HG03196 (cell line): ENCODE measurements at regions not wholly inside any gene's neighbourhood (a gene's known extent, or its start where the extent isn't known, plus 50 kb on each side); places are given as distances from the start of the nearest gene placed in this dataset.
"Not testable (repeated sequence)": the region's sequence is repeated elsewhere in the genome, so short reads cannot be mapped to it uniquely, and the experiment has no call there.

ENCODE experiments used
- ATAC-seq: cut with Tn5 transposase; IDR thresholded peaks from one replicate; pipeline ENCODE4 v1.9.1; 2021; ENCODE audit not compliant: unreplicated experiment

GRCh38 chr16:60200161-60200560 is 1466.0 kb upstream of the GOT2 start:
- ATAC-seq = no peak

- no peak for ATAC-seq
Measured at GRCh38 chr16:60199150-60199549, 1465.0 kb upstream of the GOT2 start.

- ATAC-seq = no peak
Measured at GRCh38 chr16:60181536-60181935, 1447.4 kb upstream of the GOT2 start.

- ATAC-seq = no peak
Measured at GRCh38 chr16:60180609-60181008, 1446.5 kb upstream of the GOT2 start.

GRCh38 chr16:60170196-60170595 is 1436.1 kb upstream of the GOT2 start:
- ATAC-seq = no peak

GRCh38 chr16:60166111-60166510 is 1432.0 kb upstream of the GOT2 start:
- no peak for ATAC-seq

- ATAC-seq = no peak
Measured at GRCh38 chr16:60151987-60152386, 1417.9 kb upstream of the GOT2 start.

GRCh38 chr16:60150907-60151306 is 1416.8 kb upstream of the GOT2 start:
- ATAC-seq = no peak

GRCh38 chr16:60143348-60143705 is 1409.2 kb upstream of the GOT2 start:
- ATAC-seq = no peak

- ATAC-seq = no peak
Measured at GRCh38 chr16:60142619-60143347, 1408.7 kb upstream of the GOT2 start.

GRCh38 chr16:60137891-60138290 is 1403.8 kb upstream of the GOT2 start:
- ATAC-seq = no peak

GRCh38 chr16:60127196-60127595 is 1393.1 kb upstream of the GOT2 start:
- ATAC-seq = no peak

- ATAC-seq = not testable (repeated sequence)
Measured at GRCh38 chr16:60126115-60126514, 1392.0 kb upstream of the GOT2 start.

- ATAC-seq = no peak
Measured at GRCh38 chr16:60123392-60124023, 1389.4 kb upstream of the GOT2 start.

GRCh38 chr16:60120586-60120985 is 1386.5 kb upstream of the GOT2 start:
- ATAC-seq = no peak

- ATAC-seq = no peak
Measured at GRCh38 chr16:60110531-60110930, 1376.4 kb upstream of the GOT2 start.

GRCh38 chr16:60107871-60108270 is 1373.8 kb upstream of the GOT2 start:
- no peak for ATAC-seq

- ATAC-seq = no peak
Measured at GRCh38 chr16:60107437-60107836, 1373.3 kb upstream of the GOT2 start.

- ATAC-seq = no peak
Measured at GRCh38 chr16:60100371-60100770, 1366.3 kb upstream of the GOT2 start.

GRCh38 chr16:60091529-60091928 is 1357.4 kb upstream of the GOT2 start:
- ATAC-seq = no peak

- ATAC-seq = no peak
Measured at GRCh38 chr16:60091071-60091470, 1357.0 kb upstream of the GOT2 start.

- ATAC-seq = no peak
Measured at GRCh38 chr16:60087530-60087929, 1353.4 kb upstream of the GOT2 start.

- ATAC-seq = not testable (repeated sequence)
Measured at GRCh38 chr16:60078819-60079218, 1344.7 kb upstream of the GOT2 start.
